NOMO-1 (cell line): ENCODE measurements at regions not wholly inside any gene's neighbourhood (a gene's known extent, or its start where the extent isn't known, plus 50 kb on each side); places are given as distances from the start of the nearest gene placed in this dataset.

ENCODE experiments used
- DNase-seq, 2 experiments: peaks; one replicate each; lab custom pipeline; 2025; ENCODE audit not compliant: unreplicated experiment in 2 of 2; lab: John Stamatoyannopoulos, UW

DNA sequence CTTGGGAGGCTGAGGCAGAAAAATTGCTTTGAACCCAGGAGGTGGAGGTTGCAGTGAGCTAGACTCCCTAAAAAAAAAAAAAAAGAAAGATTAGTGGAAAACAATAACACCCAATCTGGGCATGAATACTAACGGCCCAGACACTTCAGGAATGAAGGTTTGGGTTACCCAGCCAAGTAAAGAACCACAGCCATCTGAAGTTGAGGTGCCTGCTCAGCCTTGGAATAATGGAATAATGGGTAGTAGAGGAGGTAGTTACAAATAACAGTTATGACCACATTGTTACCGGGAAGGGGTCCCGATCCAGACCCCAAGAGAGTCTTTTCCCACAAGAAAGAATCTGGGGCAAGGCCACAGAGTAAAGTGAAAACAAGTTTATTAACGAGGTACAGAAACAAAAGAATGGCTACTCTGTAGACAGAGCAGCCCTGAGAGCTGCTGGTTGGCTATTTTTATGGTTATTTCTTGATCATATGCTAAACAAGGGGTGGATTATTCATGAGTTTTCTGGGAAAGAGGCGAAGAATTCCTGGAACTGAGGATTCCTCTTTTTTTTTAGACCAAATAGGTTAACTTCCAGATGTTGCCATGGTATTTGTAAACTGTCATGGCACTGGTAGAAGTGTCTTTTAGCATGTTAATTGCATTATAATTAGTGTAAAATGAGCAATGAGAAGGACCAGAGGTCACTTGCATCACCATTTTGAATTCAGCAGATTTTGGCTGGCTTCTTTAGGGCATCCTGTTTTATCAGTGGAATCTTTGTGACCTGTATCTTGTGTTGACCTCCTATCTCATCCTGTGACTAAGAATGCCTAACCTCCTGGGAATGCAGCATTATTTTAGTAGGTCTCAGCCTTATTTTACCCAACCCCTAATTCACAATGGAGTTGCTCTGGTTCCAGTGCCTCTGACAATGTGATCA, 96.2 kb upstream of the HAAO start:
- no peak for DNase-seq

DNA sequence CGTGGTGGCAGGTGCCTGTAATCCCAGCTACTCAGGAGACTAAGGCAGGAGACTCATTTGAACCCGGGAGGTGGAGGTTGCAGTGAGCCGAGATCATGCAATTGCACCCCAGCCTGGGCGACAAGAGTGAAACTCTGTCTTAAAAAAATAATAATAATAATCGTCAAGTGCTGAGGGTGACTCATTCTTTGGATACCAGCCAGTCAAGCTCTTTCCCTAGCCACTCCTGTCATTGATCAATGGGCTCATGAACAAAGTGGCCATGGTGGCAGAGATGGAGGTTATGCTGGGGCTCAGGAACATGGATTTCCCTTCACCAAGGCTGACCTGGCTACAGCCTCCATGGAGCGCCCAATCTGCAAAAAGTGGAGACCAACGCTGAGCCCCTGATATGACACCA, 94.5 kb upstream of the HAAO start:
- DNase-seq, result no peak

DNA sequence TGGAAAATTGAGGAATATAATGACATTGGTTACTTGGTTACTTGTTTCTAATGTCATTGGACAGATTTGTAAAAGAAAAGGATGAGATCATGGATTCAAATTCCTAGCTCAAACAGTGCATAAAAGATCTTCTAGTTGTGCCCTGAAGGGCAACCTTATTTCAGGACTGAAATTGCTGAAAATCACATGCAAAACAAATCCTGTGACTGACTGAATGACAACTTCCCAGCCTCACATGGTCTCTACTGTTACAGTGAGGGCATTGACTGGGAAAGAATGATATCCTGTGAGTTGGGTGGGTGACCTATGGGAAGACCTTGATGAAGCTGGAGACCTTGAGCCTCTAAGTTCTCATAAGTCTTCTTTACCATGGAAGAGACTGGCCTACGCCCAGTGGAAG, 90.4 kb upstream of the HAAO start:
- DNase-seq, result no peak

DNA sequence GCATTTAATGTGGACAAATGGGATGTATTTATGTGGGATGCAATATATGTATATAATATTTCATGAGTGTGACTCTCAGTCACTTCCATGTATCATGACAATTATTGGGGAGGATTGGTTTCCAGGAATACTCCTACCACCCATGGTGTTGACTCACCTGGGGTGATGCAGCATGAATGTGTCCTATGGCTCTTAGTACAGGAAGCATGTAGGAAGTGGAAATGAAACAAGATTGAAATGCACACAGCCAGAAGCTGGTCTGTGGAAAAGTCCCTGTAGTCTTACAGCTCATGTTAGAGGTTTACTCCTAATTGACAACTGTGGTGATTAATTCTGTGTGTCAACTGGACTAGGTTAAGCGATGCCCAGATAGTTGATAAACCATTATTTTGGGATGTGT, 89.3 kb upstream of the HAAO start:
- no peak for DNase-seq

DNA sequence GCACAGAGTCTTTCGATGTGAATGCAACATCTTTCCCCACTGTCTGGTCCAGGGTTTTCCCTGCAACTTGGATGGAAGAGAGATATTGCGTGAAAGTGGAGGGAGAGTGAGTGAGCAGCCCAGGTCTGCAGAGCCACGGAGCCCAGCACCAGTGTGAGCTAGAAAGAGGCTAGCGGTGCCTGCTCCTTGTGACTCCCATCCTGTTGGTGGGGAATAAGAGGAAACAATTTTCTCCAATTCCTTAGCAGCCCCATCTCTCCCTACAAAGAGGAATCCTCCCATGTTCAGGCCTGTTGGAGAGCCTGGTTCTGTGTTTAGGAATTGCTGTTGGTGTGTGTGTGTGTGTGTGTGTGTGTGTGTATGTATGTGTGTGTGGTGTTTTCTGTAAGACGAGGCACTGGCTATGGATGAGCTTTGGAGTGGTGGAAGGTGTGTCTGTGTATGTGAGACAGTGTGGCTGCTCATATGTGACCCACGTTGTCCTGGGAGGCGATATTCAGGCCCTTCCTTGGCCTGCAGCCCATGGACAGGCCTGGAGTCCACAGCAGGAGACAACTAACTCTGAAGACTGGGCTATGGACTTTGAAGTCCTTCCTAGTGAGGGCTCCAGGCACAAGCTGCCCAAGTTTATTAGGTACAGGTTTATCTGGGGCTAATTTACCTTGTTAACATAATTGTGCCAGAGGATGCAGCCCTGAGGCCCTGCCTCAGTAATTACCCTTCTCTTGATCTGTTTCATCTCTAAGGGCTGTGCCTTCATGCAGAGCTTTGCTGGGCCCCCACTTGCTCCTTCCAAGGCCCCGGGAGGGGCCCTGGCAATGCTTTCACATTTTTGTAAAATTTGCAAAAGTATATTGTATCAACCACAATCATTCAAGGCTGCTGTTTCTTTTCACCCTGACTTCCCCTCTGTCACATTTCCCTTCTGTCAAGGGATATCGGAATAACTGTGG, 88.6 kb upstream of the HAAO start:
- DNase-seq, result no peak

DNA sequence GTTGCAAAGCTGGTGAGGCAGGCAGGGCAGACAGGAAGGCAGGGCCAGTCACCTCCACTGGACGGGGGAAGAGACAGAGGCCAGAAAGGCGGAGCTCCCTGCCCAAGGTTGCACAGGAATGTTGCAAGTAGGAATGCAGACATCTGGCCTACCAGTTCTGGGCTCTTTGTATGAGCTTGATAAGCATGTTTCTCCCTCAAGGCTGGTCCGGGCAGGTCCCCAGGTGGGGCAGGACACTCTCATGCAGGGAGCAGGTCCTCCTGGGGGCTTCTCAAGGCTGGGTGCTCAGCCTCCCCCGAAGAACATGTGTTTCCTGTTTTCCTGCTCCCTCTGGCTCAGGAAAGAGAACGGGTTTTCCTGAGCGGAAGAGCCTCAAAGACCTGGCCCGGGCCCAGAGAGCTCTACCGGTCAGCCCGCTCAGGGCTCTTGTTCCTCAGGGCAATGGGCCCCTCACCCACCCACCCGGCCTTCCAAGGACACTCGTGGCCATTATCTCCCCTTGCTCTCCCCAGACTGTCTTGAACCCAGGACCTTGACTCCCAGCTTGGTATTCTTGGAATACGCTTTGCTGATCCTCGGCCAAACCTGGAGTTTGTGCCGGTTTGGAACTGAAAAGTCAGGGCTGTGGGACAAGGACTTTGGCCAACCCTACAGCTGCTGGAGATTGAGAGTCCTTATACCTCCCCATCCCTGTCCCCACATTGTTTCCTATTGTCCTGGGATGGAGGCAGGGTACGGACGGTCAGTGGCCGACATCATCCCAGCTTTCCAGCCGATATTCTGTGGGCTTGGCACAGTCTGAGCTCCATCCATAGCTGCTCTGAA, 87.7 kb upstream of the HAAO start:
- DNase-seq, result no peak

DNA sequence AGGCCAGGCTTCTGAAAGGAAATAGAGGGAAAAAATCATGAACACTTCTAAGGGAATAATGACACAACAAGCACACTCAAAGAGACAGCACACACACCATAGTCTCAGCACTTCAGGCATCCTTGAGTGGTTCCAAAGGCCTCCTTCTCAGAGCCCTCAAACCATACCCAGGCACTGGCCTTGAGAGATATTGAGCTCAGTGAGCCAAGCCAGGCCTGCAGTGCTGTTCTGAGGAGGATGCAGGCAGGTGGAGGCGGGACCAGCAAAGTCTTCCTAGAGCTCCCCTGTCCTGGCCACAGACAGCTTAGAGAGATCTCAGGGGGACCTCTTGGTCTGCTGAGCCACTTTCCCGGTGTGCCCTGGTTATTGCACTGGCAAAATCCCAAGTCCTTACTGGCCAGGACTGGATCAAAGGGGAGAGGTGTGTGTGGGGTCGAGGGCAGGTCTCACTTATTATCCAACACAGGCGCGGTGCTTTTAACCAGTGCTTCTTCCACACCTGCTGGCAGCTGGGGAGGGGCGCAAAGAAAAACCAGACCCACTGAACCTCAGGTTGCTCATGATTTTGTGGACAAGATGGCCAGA, 86.8 kb upstream of the HAAO start:
- no peak for DNase-seq

DNA sequence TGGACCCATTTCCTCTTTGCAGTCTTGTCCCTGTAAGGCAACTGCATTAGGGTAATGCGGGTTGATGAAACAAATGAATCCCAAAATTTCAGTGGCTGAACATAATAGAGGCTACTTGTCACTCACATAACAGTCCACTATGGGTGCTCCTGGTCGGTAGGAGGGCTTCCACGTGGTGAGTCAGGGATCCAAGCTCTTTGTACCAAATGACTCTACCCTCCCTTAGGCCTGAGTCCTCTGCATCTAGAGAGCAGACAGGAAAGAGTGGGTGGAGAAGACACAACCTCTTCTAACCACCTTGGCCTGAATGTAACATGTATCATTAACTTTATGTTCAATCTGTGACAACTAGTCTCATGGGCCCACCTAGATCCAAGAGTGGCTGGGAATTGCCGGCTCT, 86.2 kb upstream of the HAAO start:
- no peak for DNase-seq

DNA sequence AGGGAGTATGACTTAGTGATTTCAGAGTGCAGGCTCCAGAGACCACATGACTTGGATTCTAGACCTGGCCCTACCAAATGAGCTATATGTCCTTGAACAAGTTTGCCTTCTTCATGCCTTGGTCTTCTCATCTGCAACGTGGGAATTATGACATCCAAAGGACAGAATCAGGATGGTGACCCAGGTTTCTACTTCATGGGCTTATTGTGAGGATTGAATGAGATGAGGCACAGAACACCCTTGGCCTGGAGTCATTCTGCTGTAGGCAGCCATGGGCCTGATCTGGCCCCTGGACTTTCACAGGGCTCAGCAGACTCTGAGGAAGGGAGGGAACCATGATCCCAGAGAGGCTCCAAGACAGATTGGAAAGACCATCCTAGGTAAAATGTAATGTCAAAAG, 85.6 kb upstream of the HAAO start:
- no peak for DNase-seq

DNA sequence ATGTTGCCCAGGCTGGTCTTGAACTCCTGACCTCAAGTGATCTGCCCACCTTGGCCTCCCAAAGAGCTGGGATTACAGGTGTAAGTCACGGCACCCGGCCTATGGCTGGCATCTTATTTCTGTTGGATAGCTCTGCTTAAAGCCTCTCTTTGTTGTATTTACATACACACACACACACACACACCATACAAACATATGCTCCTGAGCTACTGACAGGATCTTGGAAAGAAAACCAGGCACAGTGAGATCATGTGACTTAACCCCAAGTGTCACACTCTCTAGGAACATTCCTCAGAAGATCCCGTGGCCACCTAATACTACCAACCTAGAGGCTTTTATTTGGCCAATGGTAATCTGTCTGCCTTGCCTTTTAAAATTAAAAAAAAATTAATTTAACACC, 85.1 kb upstream of the HAAO start:
- no peak for DNase-seq

DNA sequence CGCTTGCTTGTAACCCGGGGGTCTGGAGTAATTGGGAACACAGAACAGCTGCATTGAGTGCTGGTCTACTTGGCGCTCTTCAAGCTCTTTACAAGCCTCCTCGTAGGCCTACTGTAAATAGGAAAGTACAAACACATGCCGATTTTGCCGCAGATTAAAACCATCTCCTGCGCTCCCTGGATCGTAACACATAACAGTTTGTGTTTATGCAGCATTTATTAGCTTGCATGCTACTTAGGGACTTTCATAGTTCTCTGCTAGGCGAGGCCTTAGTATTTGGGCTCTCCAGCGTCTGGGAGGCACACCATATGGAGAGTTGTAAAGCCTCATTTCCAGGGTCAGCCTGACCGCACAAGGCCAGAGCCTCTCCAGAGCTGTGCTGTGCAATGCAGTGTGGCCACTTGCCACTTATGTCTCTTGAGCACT, 84.0 kb upstream of the HAAO start:
- no peak for DNase-seq

DNA sequence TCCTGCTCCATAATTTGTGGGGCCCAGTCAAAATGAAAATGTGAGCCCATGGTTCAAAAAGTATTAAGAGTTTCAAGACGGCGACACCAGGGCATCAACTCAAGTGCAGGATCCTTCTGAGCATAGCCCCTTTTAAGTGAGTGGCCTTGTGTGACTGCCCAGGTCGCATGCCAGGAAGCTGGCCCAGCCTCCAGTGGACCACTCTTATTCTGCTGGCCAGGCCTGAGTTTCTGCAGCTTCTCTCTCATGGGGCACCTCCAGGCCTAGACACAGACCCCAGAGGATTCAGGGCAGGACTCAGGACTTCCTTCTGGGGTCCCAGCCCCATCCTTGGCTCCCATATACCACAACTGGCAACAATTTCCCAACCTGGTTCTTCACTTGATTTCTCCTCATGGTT, 83.5 kb upstream of the HAAO start:
- no peak for DNase-seq

DNA sequence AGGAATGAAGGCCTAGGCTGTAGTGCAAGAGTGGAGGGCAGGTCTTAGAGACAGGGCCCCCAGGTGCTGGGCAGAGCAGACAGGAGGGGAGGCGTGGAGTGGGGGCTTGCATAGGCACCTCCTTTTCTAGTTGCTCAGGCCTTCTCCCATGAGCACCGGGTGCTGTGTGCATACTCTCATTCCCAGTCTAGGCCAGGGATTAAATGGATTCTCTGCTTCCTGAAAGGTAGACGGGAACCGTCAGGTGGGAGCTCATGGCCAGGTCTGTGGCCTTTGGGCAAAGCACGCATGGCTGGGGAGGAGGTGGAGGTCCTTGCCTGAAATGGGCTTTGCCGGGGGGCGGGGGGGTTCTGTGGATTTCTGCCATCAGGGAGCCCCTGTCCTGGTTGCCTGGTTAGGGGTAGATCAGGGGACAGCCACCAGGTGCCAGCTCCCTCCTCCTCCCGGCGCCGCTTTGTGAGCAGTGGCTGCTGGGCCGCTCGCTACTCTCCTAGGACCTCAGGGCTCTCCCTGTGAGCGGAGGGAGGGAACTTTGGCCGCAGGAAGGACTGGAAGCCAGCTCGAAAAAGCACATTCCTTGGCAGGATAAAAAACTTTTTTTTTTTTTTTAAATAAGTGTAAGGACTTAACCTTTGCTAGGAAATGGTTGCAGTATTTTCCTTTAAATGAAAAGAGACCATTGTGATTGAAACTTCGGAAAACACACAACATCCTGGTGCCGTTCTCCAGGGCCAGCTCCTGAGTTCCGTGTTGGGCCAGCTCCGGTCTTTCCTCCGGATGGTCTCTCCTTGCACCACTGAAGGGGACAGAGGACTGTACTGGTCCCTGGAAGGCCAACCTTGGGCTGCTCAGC, 82.8 kb upstream of the HAAO start:
- DNase-seq, result no peak

DNA sequence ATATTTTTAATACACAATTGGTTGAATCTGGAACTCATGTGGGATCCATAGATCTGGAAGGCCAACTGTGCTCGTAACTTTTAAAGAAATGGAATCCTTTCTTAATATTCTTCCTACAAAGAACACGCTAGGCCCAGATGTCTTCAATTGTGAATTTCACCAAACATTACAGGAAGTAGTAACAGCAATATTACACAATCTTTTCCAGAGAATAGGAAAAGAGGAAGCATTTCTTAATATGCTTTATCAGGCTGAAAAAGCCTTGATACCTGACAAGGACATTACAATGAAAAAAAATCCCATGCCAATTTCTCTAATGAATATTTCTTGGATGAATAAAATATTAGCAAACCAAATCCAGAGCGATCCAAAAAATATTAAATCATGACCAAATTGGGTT, 80.3 kb upstream of the HAAO start:
- peak in 1 of 2 experiments; percentile 39 for DNase-seq

DNA sequence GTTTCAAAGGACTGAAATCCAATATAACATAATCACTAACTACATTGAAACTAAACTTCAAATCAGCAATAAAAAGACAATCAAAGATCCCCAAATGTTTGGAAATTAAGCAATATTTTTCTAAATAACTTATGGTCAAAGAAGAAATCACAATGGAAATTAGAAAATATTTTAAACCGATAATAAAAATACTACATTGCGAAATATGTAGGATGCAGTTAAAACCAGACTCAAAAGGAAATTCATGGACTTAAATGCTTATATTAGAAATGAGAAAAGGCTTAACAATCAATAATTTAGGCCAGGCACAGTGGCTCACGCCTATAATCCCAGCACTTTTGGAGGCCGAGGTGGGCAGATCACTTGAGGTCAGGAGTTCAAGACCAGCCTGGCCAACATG, 79.0 kb upstream of the HAAO start:
- DNase-seq, result no peak

DNA sequence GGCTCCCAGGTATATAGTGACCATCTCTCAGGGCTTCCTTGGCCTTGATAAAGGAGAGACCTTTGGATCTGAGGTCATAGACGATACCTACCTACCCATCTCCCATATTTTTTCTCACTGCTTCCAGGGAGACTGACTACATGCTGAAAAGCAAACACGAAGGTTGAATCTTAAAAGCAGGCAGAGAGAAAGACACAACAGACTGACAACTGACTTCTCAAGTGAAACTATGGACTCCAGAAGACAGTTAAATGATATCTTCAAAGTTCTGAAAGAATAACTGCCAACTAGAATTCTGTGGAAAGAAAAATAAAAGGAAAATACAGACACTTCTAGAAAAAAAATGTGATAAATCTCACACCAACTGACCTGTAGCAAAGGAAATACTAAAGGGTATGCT, 76.5 kb upstream of the HAAO start:
- DNase-seq, result no peak

DNA sequence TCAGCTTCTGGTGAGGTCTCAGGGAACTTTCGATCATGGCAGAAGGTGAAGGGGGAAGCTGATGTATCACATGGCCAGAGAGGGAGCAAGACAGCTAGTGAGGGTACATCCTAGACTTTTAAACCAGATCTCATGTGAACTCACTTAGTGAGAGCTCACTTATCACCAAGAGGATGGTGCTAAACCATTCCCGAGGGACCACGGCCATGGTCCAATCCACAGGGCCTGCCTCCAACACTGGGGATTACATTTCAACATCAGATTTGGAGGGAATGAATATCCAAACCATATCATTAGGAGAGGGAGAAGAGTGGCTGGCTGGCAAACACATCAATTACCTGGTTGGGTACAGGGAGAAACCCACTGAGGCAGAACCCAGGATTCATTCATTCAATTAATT, 75.7 kb upstream of the HAAO start:
- DNase-seq, result no peak

DNA sequence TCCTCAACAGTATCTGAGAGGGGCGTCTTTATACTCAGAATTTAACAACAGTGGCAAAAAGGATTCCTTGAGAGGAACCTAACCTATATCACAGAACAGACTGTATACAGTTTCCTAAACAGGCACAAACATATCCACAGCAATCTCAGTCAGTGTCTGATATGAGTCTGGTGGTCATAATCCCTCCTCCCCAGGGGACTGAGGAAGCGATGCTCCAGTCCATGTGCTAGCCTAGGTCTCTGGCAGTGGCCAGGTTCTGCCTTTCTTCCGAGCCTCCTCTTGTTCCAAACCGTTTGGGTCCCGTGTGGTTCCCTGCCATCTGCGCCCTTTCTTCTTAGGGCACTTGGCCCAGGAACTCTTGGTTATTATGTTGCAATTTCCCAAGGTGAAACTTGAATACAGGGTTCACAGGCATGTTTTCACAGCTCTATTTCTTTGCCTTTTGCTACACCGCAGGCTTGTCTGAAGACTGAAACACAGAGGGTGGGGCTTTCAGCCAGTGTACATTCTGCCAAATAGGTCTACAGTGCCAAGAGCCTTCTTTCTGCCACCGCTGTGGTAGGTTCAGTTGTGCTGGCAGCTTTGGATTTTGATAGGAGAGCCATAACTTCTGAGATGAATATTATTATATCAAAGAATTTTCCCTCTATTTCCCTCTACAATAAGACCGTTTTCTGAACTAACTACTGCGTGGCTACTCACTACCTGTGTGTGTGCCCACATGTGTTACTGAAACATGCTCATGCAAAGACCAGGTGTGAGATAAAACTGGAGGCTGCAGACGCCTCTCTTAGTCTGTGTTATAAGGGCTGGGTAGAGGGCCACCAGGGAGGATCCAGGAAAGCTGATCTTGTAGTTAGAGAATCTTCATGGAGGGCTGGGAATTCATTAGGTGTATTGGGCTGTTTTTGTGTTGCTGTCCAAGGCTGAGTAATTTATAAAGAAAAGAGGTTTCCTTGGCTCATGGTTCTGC, 75.0 kb upstream of the HAAO start:
- no peak for DNase-seq
